ENCODE measurements at regions not wholly inside any gene's neighbourhood (a gene's known extent, or its start where the extent isn't known, plus 50 kb on each side); places are given as distances from the start of the nearest gene placed in this dataset.

DNA sequence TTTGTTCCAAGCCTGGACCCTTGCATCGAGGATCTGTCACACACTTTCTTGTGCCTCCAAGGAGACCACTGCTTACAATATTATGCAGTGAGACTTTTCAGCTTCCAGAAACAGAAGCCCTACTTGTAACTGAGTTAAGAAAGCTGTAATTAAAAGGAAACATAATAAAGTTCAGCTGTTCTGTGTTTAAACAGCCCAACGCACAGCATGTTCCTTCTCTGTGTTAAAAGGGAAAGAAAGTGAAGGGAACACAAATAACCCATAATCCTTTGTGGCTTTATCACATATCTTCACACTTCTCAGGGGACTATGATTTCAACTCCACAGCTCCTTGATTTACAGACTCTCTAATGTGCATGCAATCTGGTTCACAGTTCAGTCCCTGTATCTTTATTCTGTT, 200.3 kb upstream of the MTNR1B start:
- 49 to 60% methylated on average over 2 of the region's 2 CpGs for WGBS, 2 donors
- no peak for TF ChIP-seq POLR2A (IDR thresholded peaks at IDR 0.05)
- TF ChIP-seq, protein P1, sequence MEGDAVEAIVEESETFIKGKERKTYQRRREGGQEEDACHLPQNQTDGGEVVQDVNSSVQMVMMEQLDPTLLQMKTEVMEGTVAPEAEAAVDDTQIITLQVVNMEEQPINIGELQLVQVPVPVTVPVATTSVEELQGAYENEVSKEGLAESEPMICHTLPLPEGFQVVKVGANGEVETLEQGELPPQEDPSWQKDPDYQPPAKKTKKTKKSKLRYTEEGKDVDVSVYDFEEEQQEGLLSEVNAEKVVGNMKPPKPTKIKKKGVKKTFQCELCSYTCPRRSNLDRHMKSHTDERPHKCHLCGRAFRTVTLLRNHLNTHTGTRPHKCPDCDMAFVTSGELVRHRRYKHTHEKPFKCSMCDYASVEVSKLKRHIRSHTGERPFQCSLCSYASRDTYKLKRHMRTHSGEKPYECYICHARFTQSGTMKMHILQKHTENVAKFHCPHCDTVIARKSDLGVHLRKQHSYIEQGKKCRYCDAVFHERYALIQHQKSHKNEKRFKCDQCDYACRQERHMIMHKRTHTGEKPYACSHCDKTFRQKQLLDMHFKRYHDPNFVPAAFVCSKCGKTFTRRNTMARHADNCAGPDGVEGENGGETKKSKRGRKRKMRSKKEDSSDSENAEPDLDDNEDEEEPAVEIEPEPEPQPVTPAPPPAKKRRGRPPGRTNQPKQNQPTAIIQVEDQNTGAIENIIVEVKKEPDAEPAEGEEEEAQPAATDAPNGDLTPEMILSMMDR (IDR thresholded peaks at IDR 0.05) = no peak
- H3K4me3 ChIP-seq (ENCODE audit: low read depth, poor library complexity, severe bottlenecking) = no peak overlapping the region
- intact Hi-C loops (cut with DNase I; ENCODE audit: low total_unique reads) = no loop called here
- DNase-seq (ENCODE audit: low spot score in 2 of 2) = no peak

DNA sequence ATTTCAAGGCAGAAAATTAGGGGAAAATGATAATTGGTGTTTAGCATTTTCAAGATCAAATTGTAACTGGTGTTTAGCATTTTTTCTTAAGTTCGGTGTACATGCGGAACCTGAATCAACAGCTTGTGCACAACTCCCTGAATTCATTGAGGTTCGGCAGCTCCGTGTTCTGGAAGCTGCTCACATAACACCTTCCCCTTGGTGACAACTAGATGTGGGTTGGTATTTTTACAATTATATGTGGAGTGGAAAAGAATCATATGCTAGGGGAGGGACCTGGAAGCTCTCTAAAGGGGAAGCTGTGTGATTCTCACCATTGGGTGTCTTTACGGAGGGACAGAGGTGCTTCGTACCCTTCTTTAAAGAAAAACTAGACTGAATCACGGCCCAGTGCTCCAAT, 199.0 kb upstream of the MTNR1B start:
- 91% methylated on average over 7 of the region's 7 CpGs for WGBS, 2 donors

DNA sequence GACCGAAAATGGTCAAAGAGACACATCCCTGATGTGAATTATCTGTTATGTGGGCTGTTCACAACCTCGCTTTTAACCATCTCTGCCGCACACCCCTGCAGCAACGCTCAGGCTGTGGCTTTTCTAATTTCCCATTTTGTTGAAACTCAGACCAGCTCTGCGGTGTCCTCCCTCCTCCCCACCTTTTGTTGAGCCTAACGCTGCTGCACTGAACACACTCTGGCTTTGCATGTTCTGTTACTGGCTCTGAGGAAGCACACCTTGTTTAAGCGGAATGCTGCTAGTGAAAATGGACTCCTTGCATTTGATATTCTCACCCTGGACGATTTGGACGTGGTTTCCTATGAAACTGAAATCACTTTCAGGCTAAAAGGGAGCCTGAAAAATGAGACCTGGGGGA, 198.5 kb upstream of the MTNR1B start:
- no peak for DNase-seq (ENCODE audit: low spot score in 2 of 2)
- intact Hi-C loops (cut with DNase I; ENCODE audit: low total_unique reads) = no loop called here
- no peak overlapping the region for H3K4me3 ChIP-seq (ENCODE audit: low read depth, poor library complexity, severe bottlenecking)
- TF ChIP-seq, protein P1 (IDR thresholded peaks at IDR 0.05) = no peak
- no peak for TF ChIP-seq POLR2A (IDR thresholded peaks at IDR 0.05)
- 77 to 83% methylated on average over 9 of the region's 9 CpGs for WGBS, 2 donors

More for the DNA sequence above, 199.0 kb upstream of the MTNR1B start:
- DNase-seq (ENCODE audit: low spot score in 2 of 2) = no peak
- H3K4me3 ChIP-seq (ENCODE audit: low read depth, poor library complexity, severe bottlenecking) = no peak overlapping the region
- intact Hi-C loops (cut with DNase I; ENCODE audit: low total_unique reads) = no loop called here
- TF ChIP-seq, protein P1 (IDR thresholded peaks at IDR 0.05) = no peak
- TF ChIP-seq POLR2A (IDR thresholded peaks at IDR 0.05) = no peak

DNA sequence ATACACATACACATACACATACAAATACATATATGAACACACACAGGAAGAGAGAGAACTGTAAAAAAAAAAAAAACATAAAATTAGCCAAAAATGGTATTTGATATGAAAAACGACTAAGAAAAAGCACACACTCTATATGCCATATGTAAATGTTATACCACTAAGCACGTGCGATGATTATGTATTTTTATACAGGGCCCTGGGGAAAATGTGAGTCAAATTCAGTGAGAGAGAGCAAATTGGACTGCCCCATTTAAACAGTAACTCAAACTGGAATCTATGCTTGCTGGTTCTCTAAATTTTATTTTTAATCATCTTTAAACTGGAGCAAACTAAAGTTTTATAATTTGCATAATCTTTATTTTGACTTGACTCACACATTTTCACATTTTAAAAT, 197.8 kb upstream of the MTNR1B start:
- intact Hi-C loops (cut with DNase I; ENCODE audit: low total_unique reads) = no loop called here
- TF ChIP-seq, protein P1 (IDR thresholded peaks at IDR 0.05) = no peak
- no peak for TF ChIP-seq POLR2A (IDR thresholded peaks at IDR 0.05)

DNA sequence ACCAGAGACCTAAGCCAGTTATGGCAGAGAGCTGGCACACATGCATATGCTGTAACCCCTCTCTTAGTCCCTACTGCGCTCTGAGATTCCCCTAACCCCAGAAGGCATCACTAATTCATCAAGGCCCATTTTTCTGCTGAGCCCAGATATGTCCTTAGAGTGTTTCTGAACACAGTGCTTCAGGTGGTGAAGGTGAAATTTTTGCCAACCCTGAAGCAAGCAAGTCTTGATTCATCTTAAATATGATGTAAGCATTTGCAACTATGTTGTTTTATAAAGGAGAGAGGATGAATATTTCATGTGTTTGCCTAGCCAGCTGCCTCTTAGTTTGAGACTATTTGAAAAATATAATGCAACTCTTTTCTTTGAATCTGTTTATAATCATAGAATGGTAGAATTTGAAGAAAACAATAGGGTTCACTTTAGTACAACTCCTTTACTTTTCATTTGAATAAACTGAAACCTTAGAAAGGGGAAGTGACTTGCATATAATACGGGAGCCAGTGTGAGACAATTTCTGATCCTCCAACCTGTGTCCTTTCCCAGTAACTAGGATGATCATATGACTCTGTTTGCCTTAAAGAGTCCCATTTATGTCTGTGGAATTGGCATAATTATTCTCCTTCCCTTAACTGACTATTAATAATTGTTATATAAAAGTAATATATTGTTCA, 194.3 kb upstream of the MTNR1B start:
- 88 to 92% methylated on average over 2 of the region's 2 CpGs for WGBS, 2 donors
- no peak overlapping the region for H3K4me3 ChIP-seq (ENCODE audit: low read depth, poor library complexity, severe bottlenecking)
- TF ChIP-seq, protein P1 (IDR thresholded peaks at IDR 0.05) = no peak
- TF ChIP-seq POLR2A (IDR thresholded peaks at IDR 0.05) = no peak
- DNase-seq (ENCODE audit: low spot score in 2 of 2) = no peak
- intact Hi-C loops (cut with DNase I; ENCODE audit: low total_unique reads) = no loop called here

More for the DNA sequence above, 197.8 kb upstream of the MTNR1B start:
- no peak for DNase-seq (ENCODE audit: low spot score in 2 of 2)
- no peak overlapping the region for H3K4me3 ChIP-seq (ENCODE audit: low read depth, poor library complexity, severe bottlenecking)
- WGBS, 2 donors = 79 to 85% methylated on average over 3 of the region's 3 CpGs

DNA sequence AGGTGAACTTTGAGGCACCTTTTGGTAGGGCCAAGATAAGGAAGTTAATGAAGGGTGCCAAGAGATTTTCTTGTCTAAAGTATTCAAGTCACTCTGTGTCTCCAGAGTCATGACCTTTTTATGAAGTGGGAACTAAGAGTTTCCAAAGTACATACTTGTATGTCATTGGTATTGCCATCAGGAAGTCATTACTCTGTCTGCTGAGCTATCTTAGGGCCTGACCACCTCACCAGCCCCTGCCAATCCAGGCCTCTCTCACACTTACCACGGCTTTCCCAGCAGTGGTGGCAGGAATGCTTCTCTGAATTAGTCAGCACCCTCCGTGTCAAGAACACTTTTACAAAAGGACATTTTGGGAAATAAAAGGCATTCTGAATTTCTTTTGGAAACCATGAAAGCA, 192.8 kb upstream of the MTNR1B start:
- 72 to 74% methylated on average over 2 of the region's 2 CpGs for WGBS, 2 donors
- H3K4me3 ChIP-seq (ENCODE audit: low read depth, poor library complexity, severe bottlenecking) = no peak overlapping the region
- intact Hi-C loops (cut with DNase I; ENCODE audit: low total_unique reads) = no loop called here
- no peak for TF ChIP-seq POLR2A (IDR thresholded peaks at IDR 0.05)
- TF ChIP-seq, protein P1 (IDR thresholded peaks at IDR 0.05) = no peak
- no peak for DNase-seq (ENCODE audit: low spot score in 2 of 2)
